IMR-90 (cell line): ENCODE measurements at regions not wholly inside any gene's neighbourhood (a gene's known extent, or its start where the extent isn't known, plus 50 kb on each side); places are given as distances from the start of the nearest gene placed in this dataset.

Experiments used
- ATAC-seq: fragments of 200-7000 bp; cut with Tn5 transposase; 2 replicates; pipeline ENCODE4 v1.9.1; 2020; ENCODE audit warnings: low read depth, mild to moderate bottlenecking, moderate library complexity
- BruUV-seq: library from RNA; stranded (reverse); fragments of 400-500 nt; replicated peaks from 2 replicates; lab custom pipeline; 2021; lab: Mats Ljungman, UMichigan
- CTCF ChIA-PET: fragments of 300-600 bp; formaldehyde crosslinking; extraction: SDS; loops from one replicate; lab custom pipeline; 2021; ENCODE audit warnings: antibody characterized with exemption; lab: Yijun Ruan, JAX
- POLR2A ChIA-PET: fragments of 300-600 bp; sonication (Branson Sonifier 250); formaldehyde crosslinking; loops from one replicate; lab custom pipeline; 2022; ENCODE audit warnings: antibody characterized with exemption; ENCODE audit not compliant: unreplicated experiment; lab: Charles Lee
- DNase-seq: peaks from one replicate; pipeline ENCODE4 v3.0.0; 2013
- H2AFZ ChIP-seq: replicated peaks from 2 replicates; pipeline ENCODE3; 2013; ENCODE audit warnings: low read length, mild to moderate bottlenecking; ENCODE audit not compliant: poor library complexity
- H2AK5ac ChIP-seq: 2 replicates; pipeline ENCODE4 v1.6.1; 2013; ENCODE audit warnings: low read depth, low read length, inconsistent platforms
- H2AK9ac ChIP-seq: replicated peaks from 2 replicates; pipeline ENCODE3; 2013; ENCODE audit warnings: mild to moderate bottlenecking, low read depth, low read length, moderate library complexity; ENCODE audit not compliant: poor library complexity
- H2BK120ac ChIP-seq: 2 replicates; pipeline ENCODE4 v1.6.1; 2013; ENCODE audit warnings: low read depth, low read length, inconsistent platforms
- H2BK15ac ChIP-seq: 3 replicates; pipeline ENCODE4 v1.6.1; 2013; ENCODE audit warnings: low read depth, low read length, inconsistent platforms
- H2BK20ac ChIP-seq: 2 replicates; pipeline ENCODE4 v1.6.1; 2013; ENCODE audit warnings: low read depth, mild to moderate bottlenecking, inconsistent platforms, low read length, moderate library complexity
- H2BK5ac ChIP-seq: 2 replicates; pipeline ENCODE4 v1.6.1; 2013; ENCODE audit warnings: mild to moderate bottlenecking, low read depth, low read length, inconsistent platforms; ENCODE audit not compliant: poor library complexity, severe bottlenecking
- H3K14ac ChIP-seq: replicated peaks from 2 replicates; pipeline ENCODE4 v1.6.1; 2013; ENCODE audit warnings: low read depth, low read length, inconsistent platforms
- H3K18ac ChIP-seq: 2 replicates; pipeline ENCODE4 v1.6.1; 2013; ENCODE audit warnings: low read depth, low read length, control low read depth
- H3K23ac ChIP-seq: 2 replicates; pipeline ENCODE4 v1.6.1; 2013; ENCODE audit warnings: low read depth, low read length, inconsistent platforms
- H3K27ac ChIP-seq: 2 replicates; pipeline ENCODE4 v1.5.1; 2013; ENCODE audit warnings: mild to moderate bottlenecking, control low read depth, low read length; ENCODE audit not compliant: insufficient read depth
- H3K27me3 ChIP-seq: 2 replicates; pipeline ENCODE4 v1.6.1; 2013; ENCODE audit warnings: low read length; ENCODE audit not compliant: control insufficient read depth, insufficient read depth
- H3K36me3 ChIP-seq: 2 replicates; pipeline ENCODE4 v1.6.1; 2013; ENCODE audit warnings: low read length, mixed read lengths; ENCODE audit not compliant: control insufficient read depth, insufficient read depth
- H3K4ac ChIP-seq: 2 replicates; pipeline ENCODE4 v1.6.1; 2013; ENCODE audit warnings: low read depth, low read length, inconsistent platforms
- H3K4me1 ChIP-seq: 2 replicates; pipeline ENCODE4 v1.6.1; 2013; ENCODE audit warnings: low read length, mixed read lengths; ENCODE audit not compliant: control insufficient read depth, insufficient read depth
- H3K4me2 ChIP-seq: 2 replicates; pipeline ENCODE4 v1.6.1; 2013; ENCODE audit warnings: low read depth, mild to moderate bottlenecking, control low read depth, low read length, moderate library complexity
- H3K4me3 ChIP-seq: 2 replicates; pipeline ENCODE4 v1.5.1; 2013; ENCODE audit warnings: low read depth, mild to moderate bottlenecking, control low read depth, low read length, moderate library complexity; ENCODE audit not compliant: insufficient read depth
- H3K56ac ChIP-seq: 2 replicates; pipeline ENCODE4 v1.6.1; 2013; ENCODE audit warnings: low read length, inconsistent platforms; ENCODE audit not compliant: insufficient read depth; ENCODE audit errors: extremely low read depth
- H3K79me1 ChIP-seq, 2 experiments: 2 replicates each; pipeline ENCODE4 v1.6.1; 2013; ENCODE audit warnings: low read length in 2 of 2, inconsistent platforms in 1 of 2, low read depth in 1 of 2
- H3K9ac ChIP-seq: 2 replicates; pipeline ENCODE4 v1.6.1; 2013; ENCODE audit warnings: low read depth, low read length, control low read depth
- H3K9me1 ChIP-seq: 2 replicates; pipeline ENCODE4 v1.6.1; 2013; ENCODE audit warnings: low read length, inconsistent platforms; ENCODE audit not compliant: insufficient read depth
- H3K9me3 ChIP-seq: 2 replicates; pipeline ENCODE4 v1.6.1; 2013; ENCODE audit warnings: low read length; ENCODE audit not compliant: control insufficient read depth, insufficient read depth
- H4K20me1 ChIP-seq: 2 replicates; pipeline ENCODE4 v1.6.1; 2013; ENCODE audit warnings: low read length, inconsistent platforms; ENCODE audit not compliant: insufficient read depth
- H4K5ac ChIP-seq: 2 replicates; pipeline ENCODE4 v1.6.1; 2013; ENCODE audit warnings: mild to moderate bottlenecking, low read depth, low read length, control low read depth
- H4K8ac ChIP-seq, 2 experiments: 2 replicates each; pipeline ENCODE4 v1.6.1; 2013; ENCODE audit warnings: low read depth in 2 of 2, low read length in 2 of 2, control low read depth in 1 of 2, inconsistent platforms in 1 of 2
- H4K91ac ChIP-seq: 2 replicates; pipeline ENCODE4 v1.6.1; 2013; ENCODE audit warnings: low read depth, low read length, inconsistent platforms; ENCODE audit not compliant: insufficient read depth
- BHLHE40 ChIP-seq: fragments of 150-350 bp; IDR thresholded peaks from 2 replicates; pipeline ENCODE4 v1.6.1; 2016; ENCODE audit warnings: mild to moderate bottlenecking, low read depth, low read length
- CEBPB ChIP-seq: IDR thresholded peaks from 2 replicates; pipeline ENCODE4 v1.6.1; 2012; ENCODE audit warnings: low read depth, low read length, improper control_type of control experiment
- CHD1 ChIP-seq: IDR thresholded peaks from 2 replicates; pipeline ENCODE4 v1.6.1; 2012; ENCODE audit warnings: low read depth, low read length, improper control_type of control experiment
- CTCF ChIP-seq: conservative IDR thresholded peaks from 2 replicates; pipeline ENCODE4 v1.5.1; 2012; ENCODE audit warnings: mild to moderate bottlenecking, low read depth, low read length, improper control_type of control experiment
- FOS ChIP-seq: fragments of 150-350 bp; IDR thresholded peaks from 2 replicates; pipeline ENCODE4 v1.6.1; 2016; ENCODE audit warnings: low read depth, low read length
- MAFK ChIP-seq: IDR thresholded peaks from 2 replicates; pipeline ENCODE4 v1.6.1; 2012; ENCODE audit warnings: low read depth, low read length, improper control_type of control experiment
- MAZ ChIP-seq: IDR thresholded peaks from 2 replicates; pipeline ENCODE4 v1.6.1; 2012; ENCODE audit warnings: low read depth, mild to moderate bottlenecking, low read length, improper control_type of control experiment, moderate library complexity, borderline replicate concordance
- MXI1 ChIP-seq: IDR thresholded peaks from 2 replicates; pipeline ENCODE4 v1.6.1; 2012; ENCODE audit warnings: low read depth, mild to moderate bottlenecking, low read length, moderate library complexity, borderline replicate concordance
- NFE2L2 ChIP-seq: fragments of 150-350 bp; IDR thresholded peaks from 2 replicates; pipeline ENCODE4 v1.6.1; 2016; ENCODE audit warnings: low read depth, mild to moderate bottlenecking, low read length
- POLR2A ChIP-seq: IDR thresholded peaks from 2 replicates; pipeline ENCODE4 v1.6.1; 2012; ENCODE audit warnings: mild to moderate bottlenecking, low read depth, low read length
- RAD21 ChIP-seq: IDR thresholded peaks from 2 replicates; pipeline ENCODE4 v1.6.1; 2012; ENCODE audit warnings: low read length, improper control_type of control experiment
- RCOR1 ChIP-seq: IDR thresholded peaks from 2 replicates; pipeline ENCODE4 v1.6.1; 2012; ENCODE audit warnings: mild to moderate bottlenecking, low read length, improper control_type of control experiment; ENCODE audit not compliant: insufficient replicate concordance
- RFX5 ChIP-seq: IDR thresholded peaks from 2 replicates; pipeline ENCODE4 v1.8.0; 2012; ENCODE audit warnings: low read depth, mild to moderate bottlenecking, low read length, moderate library complexity
- SMC3 ChIP-seq: fragments of 150-350 bp; IDR thresholded peaks from 2 replicates; pipeline ENCODE4 v1.6.1; 2016; ENCODE audit warnings: low read depth, mild to moderate bottlenecking, antibody characterized with exemption, low read length, moderate library complexity
- USF2 ChIP-seq: fragments of 150-350 bp; IDR thresholded peaks from 2 replicates; pipeline ENCODE4 v1.6.1; 2017; ENCODE audit warnings: mild to moderate bottlenecking, antibody characterized with exemption, low read length, low read depth
- WGBS, 2 experiments: methylation state at CpG; one replicate each; pipeline versions ENCODE4 v1.1.5 to v1.1.7; 2013; ENCODE audit warnings: missing lambda C conversion rate in 2 of 2; ENCODE audit not compliant: insufficient read length in 1 of 2; ENCODE audit errors: extremely low coverage in 2 of 2; 5-methylcytosine and 5-hydroxymethylcytosine counted together
- dilution Hi-C: fragments of 300-500 bp; cut with HindIII; formaldehyde crosslinking; loops from one replicate; pipeline ENCODE4 v1.14.3; 2018; ENCODE audit warnings: low sequenced_read_pairs; ENCODE audit not compliant: unreplicated experiment
- in situ Hi-C: fragments of 300-500 bp; cut with MboI; formaldehyde crosslinking; loops from 3 replicates; pipeline ENCODE4 v1.14.3; 2019; ENCODE audit warnings: low sequenced_read_pairs, inconsistent platforms, mixed read lengths
- intact Hi-C: fragments of 100-400 bp; cut with micrococcal nuclease; formaldehyde crosslinking; loops from 2 replicates; pipeline ENCODE4 v1.10.0; 2022
- TF ChIP-seq, protein P1 (sequence below): fragments of 150-350 bp; IDR thresholded peaks from 2 replicates; pipeline ENCODE4 v1.6.1; 2016; ENCODE audit warnings: low read depth, mild to moderate bottlenecking, low read length, moderate library complexity, borderline replicate concordance

DNA sequence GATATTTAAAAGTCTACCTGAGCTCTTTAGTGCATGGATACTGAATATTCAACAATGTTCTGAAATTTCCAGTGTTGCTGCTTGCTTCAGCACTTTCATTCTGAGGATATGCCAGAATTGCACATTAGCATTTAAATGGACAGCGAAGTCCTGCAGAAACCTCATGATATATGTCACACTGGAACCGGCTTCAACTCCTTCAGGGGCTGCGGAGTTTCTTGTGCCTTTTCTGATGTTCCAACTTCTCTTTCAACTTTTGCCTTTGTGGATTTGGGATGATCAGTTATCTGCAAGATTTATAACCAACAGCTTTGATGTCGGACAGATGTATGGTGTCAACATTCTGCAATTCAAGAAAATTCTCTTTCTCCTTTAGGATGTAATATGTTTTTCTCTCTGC lies 142.5 kb upstream of the LMNTD1 start:
- Histone ChIP-seq H3K18ac (no peak overlapping the region), H2AFZ (no peak overlapping the region), H2BK15ac (no peak overlapping the region), H2BK5ac (no peak overlapping the region), H3K4me2 (no peak overlapping the region), H4K8ac (no peak overlapping the region), H3K27ac (no peak overlapping the region), H3K36me3 (no peaks in the 10 kb centered on the region), H3K14ac (no peak overlapping the region), H3K9me1 (no peaks in the 10 kb centered on the region), H3K27me3 (no peaks in the 10 kb centered on the region), H3K9me3 (peaks cover 5% of the 10 kb centered on the region; the same call in 1 of the 2 replicates), H2BK20ac (no peak overlapping the region), H3K9ac (no peak overlapping the region), H2BK120ac (no peak overlapping the region), H4K5ac (no peak overlapping the region), H2AK5ac (no peak overlapping the region), H2AK9ac (no peak overlapping the region), H3K4me3 (no peak overlapping the region), H4K20me1 (no peaks in the 10 kb centered on the region), H3K4ac (no peak overlapping the region), H3K4me1 (peaks cover 2% of the 10 kb centered on the region), H3K23ac (no peak overlapping the region), H3K56ac (no peak overlapping the region), H4K91ac (no peak overlapping the region), H3K79me1 (no peaks in the 10 kb centered on the region)
- DNase-seq = no peak
- BruUV-seq = no TSS peak
- dilution Hi-C loops (no loop called here), in situ Hi-C loops (no loop called here), intact Hi-C loops (no loop called here)
- TF ChIP-seq CTCF (no peak), BHLHE40 (no peak), CHD1 (no peak), MXI1 (no peak), RCOR1 (no peak), NFE2L2 (no peak), SMC3 (no peak), USF2 (no peak), FOS (no peak), CEBPB (no peak), RAD21 (no peak), RFX5 (no peak), MAFK (no peak), POLR2A (no peak), MAZ (no peak)
- TF ChIP-seq, protein P1, sequence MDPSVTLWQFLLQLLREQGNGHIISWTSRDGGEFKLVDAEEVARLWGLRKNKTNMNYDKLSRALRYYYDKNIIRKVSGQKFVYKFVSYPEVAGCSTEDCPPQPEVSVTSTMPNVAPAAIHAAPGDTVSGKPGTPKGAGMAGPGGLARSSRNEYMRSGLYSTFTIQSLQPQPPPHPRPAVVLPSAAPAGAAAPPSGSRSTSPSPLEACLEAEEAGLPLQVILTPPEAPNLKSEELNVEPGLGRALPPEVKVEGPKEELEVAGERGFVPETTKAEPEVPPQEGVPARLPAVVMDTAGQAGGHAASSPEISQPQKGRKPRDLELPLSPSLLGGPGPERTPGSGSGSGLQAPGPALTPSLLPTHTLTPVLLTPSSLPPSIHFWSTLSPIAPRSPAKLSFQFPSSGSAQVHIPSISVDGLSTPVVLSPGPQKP = no peak
- WGBS, 2 experiments = no CpG with 5 or more reads among the region's 4 CpGs
- CTCF ChIA-PET = no interaction called here
- POLR2A ChIA-PET = no interaction called here
- no peak for ATAC-seq
